COR-L47 (cell line): ENCODE measurements at regions not wholly inside any gene's neighbourhood (a gene's known extent, or its start where the extent isn't known, plus 50 kb on each side); places are given as distances from the start of the nearest gene placed in this dataset.
"Not testable (repeated sequence)": the region's sequence is repeated elsewhere in the genome, so short reads cannot be mapped to it uniquely, and the experiment has no call there.

ENCODE experiments used
- DNase-seq: peaks from one replicate; lab custom pipeline; 2025; lab: John Stamatoyannopoulos, UW

- not testable (repeated sequence) for DNase-seq
Measured at GRCh38 chr2:111474198-111474705, 353.5 kb downstream of the BCL2L11 start.

- not testable (repeated sequence) for DNase-seq
Measured at GRCh38 chr2:111478335-111478734, 357.6 kb downstream of the BCL2L11 start.

DNA sequence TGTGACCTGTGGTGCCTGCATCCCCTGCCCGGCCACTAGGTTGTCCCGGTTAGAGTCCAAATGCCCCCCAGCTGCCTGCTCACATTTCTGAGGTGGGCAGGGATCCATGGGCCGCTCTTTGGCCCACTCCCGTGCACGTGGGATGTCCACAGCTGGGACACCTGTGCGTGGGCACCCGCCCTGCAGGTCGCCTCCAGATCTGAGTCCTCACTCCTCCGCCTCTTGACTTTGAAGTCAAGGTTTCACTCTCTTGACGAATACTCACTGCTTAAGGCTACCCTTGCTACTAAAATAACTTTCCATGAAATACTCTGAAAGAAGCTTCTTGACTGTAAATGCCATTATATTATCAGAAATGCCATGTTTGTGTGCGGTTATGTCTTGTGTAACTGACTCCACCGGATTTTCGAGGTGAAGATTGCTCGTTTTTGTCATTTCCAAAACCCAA is 358.2 kb downstream of the BCL2L11 start:
- DNase-seq: not testable (repeated sequence)

- not testable (repeated sequence) for DNase-seq
Measured at GRCh38 chr2:111480016-111480625, 359.4 kb downstream of the BCL2L11 start.

DNA sequence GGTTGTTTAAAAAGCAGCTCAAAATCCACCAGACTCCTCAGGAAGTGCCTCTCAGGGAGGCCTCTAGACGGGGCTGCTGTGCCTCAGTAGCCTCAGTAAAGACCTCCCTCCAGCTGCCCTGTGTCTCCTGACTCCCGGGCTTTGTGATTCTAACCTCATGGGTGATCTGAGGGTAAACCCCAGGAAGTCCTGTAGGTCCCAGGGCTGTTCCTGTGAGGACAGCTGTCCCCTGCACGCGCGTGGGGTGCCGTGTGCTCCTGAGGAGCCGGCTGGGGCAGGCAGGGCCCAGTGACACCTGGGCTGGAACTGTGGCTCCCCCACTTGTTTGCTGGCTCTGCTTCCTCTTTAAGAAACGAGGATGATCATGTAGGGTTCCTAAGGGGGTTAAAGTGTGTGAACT is 359.9 kb downstream of the BCL2L11 start:
- DNase-seq: not testable (repeated sequence)

GRCh38 chr2:111481219-111481618 is 360.5 kb downstream of the BCL2L11 start:
- not testable (repeated sequence) for DNase-seq

- DNase-seq: not testable (repeated sequence)
Measured at GRCh38 chr2:111482987-111483679, 362.4 kb downstream of the BCL2L11 start.

- DNase-seq: not testable (repeated sequence)
Measured at GRCh38 chr2:111484097-111484496, 363.4 kb downstream of the BCL2L11 start.

- DNase-seq: not testable (repeated sequence)
Measured at GRCh38 chr2:111485895-111486294, 365.2 kb downstream of the BCL2L11 start.

GRCh38 chr2:111488451-111488850 is 367.7 kb downstream of the BCL2L11 start:
- not testable (repeated sequence) for DNase-seq

DNA sequence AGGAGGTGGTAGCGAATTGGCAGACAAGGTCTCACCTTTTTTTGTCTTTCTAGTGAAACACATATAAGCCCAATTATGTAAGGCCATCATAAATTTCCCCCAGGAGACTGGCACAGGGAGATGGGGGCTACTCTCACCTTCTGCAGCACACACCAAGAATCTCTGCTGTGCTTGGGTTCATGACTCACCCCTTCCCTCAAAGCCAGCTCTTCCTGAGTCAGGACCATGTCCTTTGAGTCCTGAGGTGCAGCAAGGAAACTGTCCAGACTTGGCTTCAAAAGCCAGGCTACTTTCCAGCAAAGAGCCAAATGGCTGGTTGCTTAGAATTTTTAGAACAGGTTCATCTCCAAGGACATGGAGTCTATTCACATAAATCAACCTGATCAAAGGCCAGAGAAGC is 368.7 kb downstream of the BCL2L11 start:
- DNase-seq: not testable (repeated sequence)

DNA sequence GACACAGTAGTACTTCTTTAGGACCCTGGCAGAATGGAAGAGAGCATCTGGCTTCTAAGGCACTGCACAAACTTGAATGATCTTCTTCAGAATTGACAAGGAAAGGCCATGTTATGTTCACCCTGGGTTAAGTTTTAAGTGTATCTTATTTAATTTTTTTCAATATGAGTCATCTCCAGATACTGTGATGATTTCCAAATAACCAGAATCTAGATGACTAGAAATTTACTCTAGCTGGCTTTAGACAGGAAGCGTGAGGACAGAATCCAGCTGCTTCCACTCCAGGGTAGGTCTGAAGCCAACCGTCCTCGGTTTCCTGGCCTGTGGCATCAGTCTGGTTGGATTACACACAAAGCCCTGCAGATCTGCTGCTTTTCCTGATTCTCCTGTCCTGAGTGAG is 370.5 kb downstream of the BCL2L11 start:
- DNase-seq: not testable (repeated sequence)

DNA sequence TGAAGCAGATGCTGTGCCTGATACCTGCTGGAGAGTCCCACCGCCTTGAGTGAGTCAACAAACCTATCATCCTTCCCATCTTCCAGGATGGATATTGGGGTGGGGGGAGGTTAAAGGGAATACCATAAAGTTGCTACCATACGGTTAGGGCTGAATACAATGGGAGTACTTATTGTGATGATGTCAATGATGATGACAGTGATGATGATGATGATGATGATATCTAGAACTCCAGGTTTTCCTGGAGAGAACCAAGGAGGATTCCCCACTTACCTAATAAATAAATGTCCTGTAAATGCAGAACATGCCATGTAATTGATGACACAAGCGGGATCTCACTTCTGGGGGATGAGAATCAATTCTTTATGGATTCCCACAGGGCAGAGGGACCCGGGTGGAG is 370.9 kb downstream of the BCL2L11 start:
- DNase-seq: not testable (repeated sequence)

- DNase-seq: not testable (repeated sequence)
Measured at GRCh38 chr2:111492995-111493719, 372.4 kb downstream of the BCL2L11 start.

DNA sequence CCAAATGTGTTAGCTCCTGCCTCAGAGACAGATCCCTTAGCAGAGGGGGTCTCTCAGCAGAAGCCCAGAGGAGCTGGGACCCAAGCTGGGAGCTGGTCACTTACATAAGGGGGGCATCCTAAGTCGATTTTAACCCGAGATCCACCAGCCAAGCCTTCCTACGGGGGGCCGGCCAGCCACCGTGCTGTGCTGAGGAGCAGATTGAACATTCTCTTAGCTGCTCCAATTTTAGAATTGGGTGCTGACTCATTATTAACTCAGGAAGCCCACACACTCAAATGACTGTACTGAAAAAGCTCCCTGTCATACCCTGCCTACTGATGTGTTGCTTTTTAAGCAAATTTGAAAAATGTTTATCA is 373.0 kb downstream of the BCL2L11 start:
- DNase-seq: not testable (repeated sequence)

GRCh38 chr2:111494288-111494980 is 373.7 kb downstream of the BCL2L11 start:
- not testable (repeated sequence) for DNase-seq

GRCh38 chr2:111494981-111495315 is 374.2 kb downstream of the BCL2L11 start:
- DNase-seq: not testable (repeated sequence)

GRCh38 chr2:111495636-111496035 is 374.9 kb downstream of the BCL2L11 start:
- not testable (repeated sequence) for DNase-seq

GRCh38 chr2:111496176-111496575 is 375.5 kb downstream of the BCL2L11 start:
- DNase-seq: not testable (repeated sequence)

DNA sequence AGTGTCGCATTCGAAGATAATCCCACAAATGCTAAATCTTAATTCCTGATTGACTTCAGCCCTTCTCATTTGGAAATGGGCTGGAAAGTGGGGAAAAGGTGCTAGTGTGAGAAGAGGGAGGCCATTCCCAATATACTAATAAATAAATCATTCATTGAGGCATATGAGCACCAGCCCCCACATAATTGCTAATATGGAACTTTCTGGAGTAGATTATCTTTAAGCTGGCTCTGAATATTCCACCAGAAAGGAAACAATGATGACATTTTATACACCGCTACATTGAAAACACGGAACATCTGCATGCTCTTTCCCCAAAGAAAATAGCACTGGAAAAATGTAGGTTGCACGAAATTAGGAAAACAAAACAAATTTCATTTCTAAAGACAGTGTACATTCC is 376.1 kb downstream of the BCL2L11 start:
- not testable (repeated sequence) for DNase-seq

- DNase-seq: not testable (repeated sequence)
Measured at GRCh38 chr2:111497270-111497669, 376.6 kb downstream of the BCL2L11 start.

DNA sequence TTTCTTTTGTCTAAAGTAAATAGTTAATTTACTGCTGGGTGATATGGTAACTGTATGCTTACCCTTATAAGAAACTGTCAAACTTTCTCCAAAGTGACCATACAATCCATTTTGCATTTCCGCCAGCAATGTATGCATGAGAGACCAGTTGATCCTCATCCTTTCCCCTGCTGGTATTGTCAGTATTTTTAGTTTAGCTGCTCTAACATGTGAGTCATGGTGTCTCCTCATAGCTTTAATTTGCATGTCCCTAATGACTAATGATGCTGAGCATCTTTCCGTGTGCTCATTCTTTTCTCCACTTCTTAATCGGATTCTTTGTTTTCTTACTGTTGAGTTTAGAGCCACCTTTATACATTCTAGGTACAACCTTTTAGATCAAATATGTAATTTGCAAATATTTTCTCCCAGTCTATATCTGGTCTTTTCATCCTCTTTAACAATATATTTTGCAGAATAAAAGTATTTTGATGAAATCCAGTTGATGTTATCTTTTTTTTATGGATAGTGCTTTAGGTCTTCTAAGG is 379.9 kb downstream of the BCL2L11 start:
- DNase-seq: not testable (repeated sequence)
